ENCODE measurements at regions not wholly inside any gene's neighbourhood (a gene's known extent, or its start where the extent isn't known, plus 50 kb on each side); places are given as distances from the start of the nearest gene placed in this dataset.

- Histone ChIP-seq H3K36me3 (ENCODE audit: control insufficient read depth, low read depth, low read length) (no peaks in the 10 kb centered on the region), H3K9me3 (ENCODE audit: control insufficient read depth, low read depth, low read length) (no peaks in the 10 kb centered on the region), H3K4me1 (ENCODE audit: control insufficient read depth, low read depth, low read length) (peaks cover 31% of the 10 kb centered on the region), H3K27ac (ENCODE audit: low read length) (no peak overlapping the region), H3K4me3 (ENCODE audit: low read length) (no peak overlapping the region), H3K27me3 (ENCODE audit: control insufficient read depth, insufficient read depth, low read length) (peaks cover 48% of the 10 kb centered on the region), H3K9ac (ENCODE audit: low read length) (no peak overlapping the region)
These were observed 282.9 kb upstream of the IRX5 start for GRCh38 chr16:54647725-54648221.

GRCh38 chr16:54647216-54647615 is 283.4 kb upstream of the IRX5 start:
- H3K4me3 ChIP-seq (ENCODE audit: low read length), result no peak overlapping the region
- H3K9ac ChIP-seq (ENCODE audit: low read length), result no peak overlapping the region
- no peaks in the 10 kb centered on the region for H3K9me3 ChIP-seq (ENCODE audit: control insufficient read depth, low read depth, low read length)
- H3K27ac ChIP-seq (ENCODE audit: low read length), result no peak overlapping the region
- peaks cover 27% of the 10 kb centered on the region for H3K4me1 ChIP-seq (ENCODE audit: control insufficient read depth, low read depth, low read length)
- H3K27me3 ChIP-seq (ENCODE audit: control insufficient read depth, insufficient read depth, low read length), result peaks cover 43% of the 10 kb centered on the region
- H3K36me3 ChIP-seq (ENCODE audit: control insufficient read depth, low read depth, low read length), result no peaks in the 10 kb centered on the region

GRCh38 chr16:54645345-54645744 is 285.3 kb upstream of the IRX5 start:
- Histone ChIP-seq H3K4me1 (ENCODE audit: control insufficient read depth, low read depth, low read length) (peaks cover 11% of the 10 kb centered on the region), H3K9ac (ENCODE audit: low read length) (no peak overlapping the region), H3K36me3 (ENCODE audit: control insufficient read depth, low read depth, low read length) (no peaks in the 10 kb centered on the region), H3K27me3 (ENCODE audit: control insufficient read depth, insufficient read depth, low read length) (peaks cover 31% of the 10 kb centered on the region), H3K4me3 (ENCODE audit: low read length) (no peak overlapping the region), H3K27ac (ENCODE audit: low read length) (no peak overlapping the region), H3K9me3 (ENCODE audit: control insufficient read depth, low read depth, low read length) (no peaks in the 10 kb centered on the region)

- Histone ChIP-seq H3K4me3 (ENCODE audit: low read length) (no peak overlapping the region), H3K27ac (ENCODE audit: low read length) (no peak overlapping the region), H3K9me3 (ENCODE audit: control insufficient read depth, low read depth, low read length) (no peaks in the 10 kb centered on the region), H3K27me3 (ENCODE audit: control insufficient read depth, insufficient read depth, low read length) (peaks cover 3% of the 10 kb centered on the region), H3K4me1 (ENCODE audit: control insufficient read depth, low read depth, low read length) (no peaks in the 10 kb centered on the region), H3K9ac (ENCODE audit: low read length) (no peak overlapping the region), H3K36me3 (ENCODE audit: control insufficient read depth, low read depth, low read length) (no peaks in the 10 kb centered on the region)
These were observed 294.4 kb upstream of the IRX5 start for GRCh38 chr16:54636221-54636793.

- H3K36me3 ChIP-seq (ENCODE audit: control insufficient read depth, low read depth, low read length), result no peaks in the 10 kb centered on the region
- H3K4me1 ChIP-seq (ENCODE audit: control insufficient read depth, low read depth, low read length), result no peaks in the 10 kb centered on the region
- no peak overlapping the region for H3K4me3 ChIP-seq (ENCODE audit: low read length)
- no peak overlapping the region for H3K27ac ChIP-seq (ENCODE audit: low read length)
- H3K27me3 ChIP-seq (ENCODE audit: control insufficient read depth, insufficient read depth, low read length), result peaks cover under 1% of the 10 kb centered on the region
- no peaks in the 10 kb centered on the region for H3K9me3 ChIP-seq (ENCODE audit: control insufficient read depth, low read depth, low read length)
- H3K9ac ChIP-seq (ENCODE audit: low read length), result no peak overlapping the region
These were observed 296.7 kb upstream of the IRX5 start for GRCh38 chr16:54633943-54634362.

- Histone ChIP-seq H3K27me3 (ENCODE audit: control insufficient read depth, insufficient read depth, low read length) (no peaks in the 10 kb centered on the region), H3K9ac (ENCODE audit: low read length) (no peak overlapping the region), H3K4me3 (ENCODE audit: low read length) (no peak overlapping the region), H3K4me1 (ENCODE audit: control insufficient read depth, low read depth, low read length) (no peaks in the 10 kb centered on the region), H3K36me3 (ENCODE audit: control insufficient read depth, low read depth, low read length) (no peaks in the 10 kb centered on the region), H3K9me3 (ENCODE audit: control insufficient read depth, low read depth, low read length) (no peaks in the 10 kb centered on the region), H3K27ac (ENCODE audit: low read length) (no peak overlapping the region)
These were observed 298.1 kb upstream of the IRX5 start for GRCh38 chr16:54632322-54633220.

GRCh38 chr16:54631782-54632181 is 298.9 kb upstream of the IRX5 start:
- no peaks in the 10 kb centered on the region for H3K4me1 ChIP-seq (ENCODE audit: control insufficient read depth, low read depth, low read length)
- H3K9me3 ChIP-seq (ENCODE audit: control insufficient read depth, low read depth, low read length), result no peaks in the 10 kb centered on the region
- H3K36me3 ChIP-seq (ENCODE audit: control insufficient read depth, low read depth, low read length), result no peaks in the 10 kb centered on the region
- H3K9ac ChIP-seq (ENCODE audit: low read length), result no peak overlapping the region
- H3K27ac ChIP-seq (ENCODE audit: low read length), result no peak overlapping the region
- H3K27me3 ChIP-seq (ENCODE audit: control insufficient read depth, insufficient read depth, low read length), result no peaks in the 10 kb centered on the region
- H3K4me3 ChIP-seq (ENCODE audit: low read length), result no peak overlapping the region

- Histone ChIP-seq H3K27me3 (ENCODE audit: control insufficient read depth, insufficient read depth, low read length) (no peaks in the 10 kb centered on the region), H3K9me3 (ENCODE audit: control insufficient read depth, low read depth, low read length) (no peaks in the 10 kb centered on the region), H3K27ac (ENCODE audit: low read length) (no peak overlapping the region), H3K4me3 (ENCODE audit: low read length) (no peak overlapping the region), H3K4me1 (ENCODE audit: control insufficient read depth, low read depth, low read length) (no peaks in the 10 kb centered on the region), H3K9ac (ENCODE audit: low read length) (no peak overlapping the region), H3K36me3 (ENCODE audit: control insufficient read depth, low read depth, low read length) (no peaks in the 10 kb centered on the region)
These were observed 300.2 kb upstream of the IRX5 start for GRCh38 chr16:54630284-54630967.

GRCh38 chr16:54628796-54629625 is 301.7 kb upstream of the IRX5 start:
- H3K36me3 ChIP-seq (ENCODE audit: control insufficient read depth, low read depth, low read length), result no peaks in the 10 kb centered on the region
- H3K4me3 ChIP-seq (ENCODE audit: low read length), result no peak overlapping the region
- no peaks in the 10 kb centered on the region for H3K27me3 ChIP-seq (ENCODE audit: control insufficient read depth, insufficient read depth, low read length)

GRCh38 chr16:54627616-54628015 is 303.0 kb upstream of the IRX5 start:
- H3K9ac ChIP-seq (ENCODE audit: low read length), result no peak overlapping the region
- no peak overlapping the region for H3K27ac ChIP-seq (ENCODE audit: low read length)
- H3K4me1 ChIP-seq (ENCODE audit: control insufficient read depth, low read depth, low read length), result no peaks in the 10 kb centered on the region
- H3K27me3 ChIP-seq (ENCODE audit: control insufficient read depth, insufficient read depth, low read length), result no peaks in the 10 kb centered on the region
- H3K9me3 ChIP-seq (ENCODE audit: control insufficient read depth, low read depth, low read length), result no peaks in the 10 kb centered on the region
- no peak overlapping the region for H3K4me3 ChIP-seq (ENCODE audit: low read length)
- no peaks in the 10 kb centered on the region for H3K36me3 ChIP-seq (ENCODE audit: control insufficient read depth, low read depth, low read length)

More at GRCh38 chr16:54628796-54629625, 301.7 kb upstream of the IRX5 start:
- Histone ChIP-seq H3K9me3 (ENCODE audit: control insufficient read depth, low read depth, low read length) (no peaks in the 10 kb centered on the region), H3K27ac (ENCODE audit: low read length) (no peak overlapping the region), H3K4me1 (ENCODE audit: control insufficient read depth, low read depth, low read length) (no peaks in the 10 kb centered on the region), H3K9ac (ENCODE audit: low read length) (no peak overlapping the region)

- H3K27ac ChIP-seq (ENCODE audit: low read length), result no peak overlapping the region
- no peaks in the 10 kb centered on the region for H3K9me3 ChIP-seq (ENCODE audit: control insufficient read depth, low read depth, low read length)
- H3K4me1 ChIP-seq (ENCODE audit: control insufficient read depth, low read depth, low read length), result no peaks in the 10 kb centered on the region
- no peak overlapping the region for H3K9ac ChIP-seq (ENCODE audit: low read length)
- no peak overlapping the region for H3K4me3 ChIP-seq (ENCODE audit: low read length)
- no peaks in the 10 kb centered on the region for H3K36me3 ChIP-seq (ENCODE audit: control insufficient read depth, low read depth, low read length)
- H3K27me3 ChIP-seq (ENCODE audit: control insufficient read depth, insufficient read depth, low read length), result no peaks in the 10 kb centered on the region
These were observed 307.0 kb upstream of the IRX5 start for GRCh38 chr16:54623636-54624035.

Measured in iPS-18a (cell line).